ENCODE measurements at regions not wholly inside any gene's neighbourhood (a gene's known extent, or its start where the extent isn't known, plus 50 kb on each side); places are given as distances from the start of the nearest gene placed in this dataset.

GRCh38 chr12:126719912-126720705 lies 1546.9 kb upstream of the TMEM132C start:
- peaks cover 9% of the 10 kb centered on the region for H3K27me3 Mint-ChIP-seq (ENCODE audit: low read depth)
- CTCF ChIA-PET: no interaction called here
- no peaks in the 10 kb centered on the region for H3K4me1 Mint-ChIP-seq
- H3K36me3 Mint-ChIP-seq: peaks cover 68% of the 10 kb centered on the region
- POLR2A ChIA-PET: no interaction called here
- H3K9me3 Mint-ChIP-seq: peaks cover 75% of the 10 kb centered on the region
- TF ChIP-seq NR3C1 (CRISPR knock-in tag; conservative IDR thresholded peaks at IDR 0.05; ENCODE audit: low read depth): no peak
- no peak for TF ChIP-seq SMAD4 (CRISPR knock-in tag; IDR thresholded peaks at IDR 0.05)
- no peak for TF ChIP-seq ARID4B (CRISPR knock-in tag; IDR thresholded peaks at IDR 0.05; ENCODE audit: borderline replicate concordance)
- no peak for ATAC-seq
- H3K27ac Mint-ChIP-seq: no peak overlapping the region
- no peak overlapping the region for H3K4me3 Mint-ChIP-seq
- no peak for DNase-seq (ENCODE audit: low spot score)

GRCh38 chr12:126726481-126727217 lies 1540.3 kb upstream of the TMEM132C start:
- DNase-seq (ENCODE audit: low spot score) (no peak), ATAC-seq (no peak)
- no peaks in the 10 kb centered on the region for H3K4me1 Mint-ChIP-seq
- POLR2A ChIA-PET: no interaction called here
- CTCF ChIA-PET: no interaction called here
- H3K27me3 Mint-ChIP-seq (ENCODE audit: low read depth): peaks cover 8% of the 10 kb centered on the region
- H3K27ac Mint-ChIP-seq: no peak overlapping the region
- H3K36me3 Mint-ChIP-seq: peaks cover 67% of the 10 kb centered on the region
- TF ChIP-seq, protein P1, sequence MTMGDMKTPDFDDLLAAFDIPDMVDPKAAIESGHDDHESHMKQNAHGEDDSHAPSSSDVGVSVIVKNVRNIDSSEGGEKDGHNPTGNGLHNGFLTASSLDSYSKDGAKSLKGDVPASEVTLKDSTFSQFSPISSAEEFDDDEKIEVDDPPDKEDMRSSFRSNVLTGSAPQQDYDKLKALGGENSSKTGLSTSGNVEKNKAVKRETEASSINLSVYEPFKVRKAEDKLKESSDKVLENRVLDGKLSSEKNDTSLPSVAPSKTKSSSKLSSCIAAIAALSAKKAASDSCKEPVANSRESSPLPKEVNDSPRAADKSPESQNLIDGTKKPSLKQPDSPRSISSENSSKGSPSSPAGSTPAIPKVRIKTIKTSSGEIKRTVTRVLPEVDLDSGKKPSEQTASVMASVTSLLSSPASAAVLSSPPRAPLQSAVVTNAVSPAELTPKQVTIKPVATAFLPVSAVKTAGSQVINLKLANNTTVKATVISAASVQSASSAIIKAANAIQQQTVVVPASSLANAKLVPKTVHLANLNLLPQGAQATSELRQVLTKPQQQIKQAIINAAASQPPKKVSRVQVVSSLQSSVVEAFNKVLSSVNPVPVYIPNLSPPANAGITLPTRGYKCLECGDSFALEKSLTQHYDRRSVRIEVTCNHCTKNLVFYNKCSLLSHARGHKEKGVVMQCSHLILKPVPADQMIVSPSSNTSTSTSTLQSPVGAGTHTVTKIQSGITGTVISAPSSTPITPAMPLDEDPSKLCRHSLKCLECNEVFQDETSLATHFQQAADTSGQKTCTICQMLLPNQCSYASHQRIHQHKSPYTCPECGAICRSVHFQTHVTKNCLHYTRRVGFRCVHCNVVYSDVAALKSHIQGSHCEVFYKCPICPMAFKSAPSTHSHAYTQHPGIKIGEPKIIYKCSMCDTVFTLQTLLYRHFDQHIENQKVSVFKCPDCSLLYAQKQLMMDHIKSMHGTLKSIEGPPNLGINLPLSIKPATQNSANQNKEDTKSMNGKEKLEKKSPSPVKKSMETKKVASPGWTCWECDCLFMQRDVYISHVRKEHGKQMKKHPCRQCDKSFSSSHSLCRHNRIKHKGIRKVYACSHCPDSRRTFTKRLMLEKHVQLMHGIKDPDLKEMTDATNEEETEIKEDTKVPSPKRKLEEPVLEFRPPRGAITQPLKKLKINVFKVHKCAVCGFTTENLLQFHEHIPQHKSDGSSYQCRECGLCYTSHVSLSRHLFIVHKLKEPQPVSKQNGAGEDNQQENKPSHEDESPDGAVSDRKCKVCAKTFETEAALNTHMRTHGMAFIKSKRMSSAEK (CRISPR knock-in tag; IDR thresholded peaks at IDR 0.05; ENCODE audit: borderline replicate concordance): no peak
- TF ChIP-seq, protein P2, sequence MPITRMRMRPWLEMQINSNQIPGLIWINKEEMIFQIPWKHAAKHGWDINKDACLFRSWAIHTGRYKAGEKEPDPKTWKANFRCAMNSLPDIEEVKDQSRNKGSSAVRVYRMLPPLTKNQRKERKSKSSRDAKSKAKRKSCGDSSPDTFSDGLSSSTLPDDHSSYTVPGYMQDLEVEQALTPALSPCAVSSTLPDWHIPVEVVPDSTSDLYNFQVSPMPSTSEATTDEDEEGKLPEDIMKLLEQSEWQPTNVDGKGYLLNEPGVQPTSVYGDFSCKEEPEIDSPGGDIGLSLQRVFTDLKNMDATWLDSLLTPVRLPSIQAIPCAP (CRISPR knock-in tag; IDR thresholded peaks at IDR 0.05): no peak
- H3K4me3 Mint-ChIP-seq: no peak overlapping the region
- H3K9me3 Mint-ChIP-seq: peaks cover 62% of the 10 kb centered on the region

DNA sequence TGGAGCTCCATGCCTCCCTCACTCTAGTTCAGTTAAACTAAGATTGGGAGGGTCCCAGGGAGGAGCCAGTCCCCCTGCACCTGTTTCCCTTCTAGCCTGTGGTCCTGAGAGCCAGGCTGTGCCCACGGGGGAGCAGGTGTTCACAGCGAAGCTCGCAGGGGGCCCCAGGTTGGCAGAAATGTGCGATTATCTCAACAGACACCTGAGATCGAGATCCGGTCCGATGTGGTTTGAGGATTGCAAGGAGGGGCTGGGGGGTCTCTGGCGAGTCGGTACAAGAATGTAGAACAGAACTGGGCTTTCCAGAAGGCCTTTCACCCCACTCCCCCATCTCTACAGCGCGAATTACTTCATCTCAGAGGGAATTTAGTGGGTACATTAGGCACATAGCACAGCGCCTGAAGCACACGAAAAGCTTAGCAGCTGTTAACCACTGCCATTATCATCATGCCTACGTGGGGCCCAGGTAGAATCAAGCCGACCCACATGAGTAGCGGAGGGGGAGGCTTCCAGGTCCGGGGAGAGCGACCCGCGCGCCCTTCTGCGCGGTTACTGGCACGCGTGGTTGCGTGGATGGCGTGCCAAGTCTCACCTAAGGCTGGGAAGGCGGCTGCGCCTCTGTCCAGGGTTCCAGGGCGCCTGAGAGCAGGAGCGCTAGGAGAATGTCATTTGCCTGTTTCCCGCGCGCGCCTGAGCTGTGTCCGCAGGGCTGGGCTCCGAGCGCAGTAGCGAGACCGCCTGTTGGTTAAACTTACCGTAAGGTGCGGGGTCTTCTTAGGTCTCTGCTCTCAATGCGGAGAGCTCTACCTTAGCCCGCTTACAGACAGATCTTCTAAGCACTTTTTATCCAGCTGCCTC lies 1539.5 kb upstream of the TMEM132C start:
- no peak overlapping the region for H3K4me3 Mint-ChIP-seq
- CTCF ChIA-PET: no interaction called here
- TF ChIP-seq ZNF396 (CRISPR knock-in tag; IDR thresholded peaks at IDR 0.05; ENCODE audit: borderline replicate concordance) (no peak), CTCF (IDR thresholded peaks at IDR 0.05) (no peak), ZNF138 (CRISPR knock-in tag; conservative IDR thresholded peaks at IDR 0.05) (no peak), SP1 (CRISPR knock-in tag; conservative IDR thresholded peaks at IDR 0.05) (no peak), CREB1 (CRISPR knock-in tag; IDR thresholded peaks at IDR 0.05) (no peak)
- TF ChIP-seq, protein P1 (CRISPR knock-in tag; IDR thresholded peaks at IDR 0.05; ENCODE audit: borderline replicate concordance): no peak

More for the DNA sequence above, 1539.5 kb upstream of the TMEM132C start:
- Mint-ChIP-seq H3K27ac (no peak overlapping the region), H3K4me1 (no peaks in the 10 kb centered on the region), H3K36me3 (peaks cover 70% of the 10 kb centered on the region), H3K9me3 (peaks cover 65% of the 10 kb centered on the region), H3K27me3 (ENCODE audit: low read depth) (peaks cover 8% of the 10 kb centered on the region)
- POLR2A ChIA-PET: no interaction called here
- ATAC-seq (no peak), DNase-seq (ENCODE audit: low spot score) (no peak)
